HuH-7 (cell line): ENCODE measurements at regions not wholly inside any gene's neighbourhood (a gene's known extent, or its start where the extent isn't known, plus 50 kb on each side); places are given as distances from the start of the nearest gene placed in this dataset.

ENCODE experiments used
- DNase-seq: peaks from one replicate; pipeline ENCODE4 v3.0.0; 2011; ENCODE audit warnings: low spot score

DNA sequence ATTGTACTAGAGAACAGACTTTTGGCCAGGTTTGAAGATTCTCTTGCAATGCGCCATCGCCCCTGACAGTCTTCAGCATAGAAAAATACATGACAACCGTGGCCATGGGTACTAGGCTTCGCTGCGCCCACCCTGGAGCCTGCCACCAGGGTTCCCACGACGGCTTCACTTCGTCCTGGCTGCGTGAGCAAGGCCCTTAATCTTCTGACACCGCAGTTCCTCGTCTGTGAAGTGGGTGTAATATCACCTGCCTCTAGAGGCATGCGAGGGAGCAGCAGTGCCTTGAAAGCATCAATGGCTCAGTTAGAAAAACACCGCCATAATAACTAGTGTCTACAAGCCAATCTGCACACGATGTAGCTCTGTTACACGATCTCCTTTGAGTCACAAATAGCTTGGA is 175.2 kb upstream of the HS6ST1 start:
- no peak for DNase-seq

DNA sequence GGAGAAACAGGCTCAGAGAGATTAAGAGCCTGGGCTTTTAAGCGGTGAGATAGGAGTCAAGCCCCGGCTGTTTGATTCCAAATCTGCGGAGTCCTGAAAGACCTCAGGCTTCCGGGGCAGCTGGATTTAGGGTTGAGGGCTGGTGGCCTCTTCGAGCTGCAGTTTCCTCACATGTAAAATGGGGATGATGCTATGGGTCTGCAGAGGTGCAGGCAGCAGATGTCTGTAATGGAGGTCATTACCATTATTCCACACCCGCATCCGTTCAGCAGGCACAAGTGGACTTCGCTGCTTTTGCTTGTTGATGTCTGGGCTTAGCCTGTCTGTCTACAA is 175.6 kb upstream of the HS6ST1 start:
- no peak for DNase-seq

DNA sequence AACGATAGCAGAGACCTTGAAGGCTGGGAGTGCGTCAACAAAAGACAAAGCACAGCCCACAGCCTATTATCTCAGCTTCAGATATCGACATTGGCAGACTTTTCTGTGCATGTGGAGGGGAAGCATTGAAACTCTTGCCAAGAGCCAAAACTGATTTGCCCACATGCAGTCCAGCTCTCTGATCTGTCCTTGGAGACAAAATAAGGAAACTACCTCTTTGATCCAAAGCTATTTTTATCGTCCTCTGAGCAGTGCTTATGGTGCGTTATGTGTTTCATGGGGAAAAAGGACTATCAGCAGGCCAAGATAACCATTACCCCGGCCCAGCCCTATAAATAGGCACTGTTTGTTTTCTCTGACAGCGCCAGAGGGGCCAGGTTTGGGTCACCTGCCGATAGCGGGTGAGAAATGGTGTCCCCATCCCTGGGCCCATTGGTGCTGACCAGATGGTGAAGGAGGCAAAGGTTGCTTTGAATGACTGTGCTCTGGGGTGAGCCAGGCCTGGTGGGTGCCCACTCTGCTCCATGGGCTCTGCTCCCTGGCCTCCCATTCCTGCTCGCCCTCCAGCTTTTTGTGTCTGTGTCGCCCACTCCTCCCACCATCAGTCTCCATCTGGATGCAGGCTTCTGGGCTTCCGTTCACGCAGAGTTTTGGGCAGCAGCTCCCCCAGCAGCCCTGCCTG is 176.1 kb upstream of the HS6ST1 start:
- DNase-seq: no peak

DNA sequence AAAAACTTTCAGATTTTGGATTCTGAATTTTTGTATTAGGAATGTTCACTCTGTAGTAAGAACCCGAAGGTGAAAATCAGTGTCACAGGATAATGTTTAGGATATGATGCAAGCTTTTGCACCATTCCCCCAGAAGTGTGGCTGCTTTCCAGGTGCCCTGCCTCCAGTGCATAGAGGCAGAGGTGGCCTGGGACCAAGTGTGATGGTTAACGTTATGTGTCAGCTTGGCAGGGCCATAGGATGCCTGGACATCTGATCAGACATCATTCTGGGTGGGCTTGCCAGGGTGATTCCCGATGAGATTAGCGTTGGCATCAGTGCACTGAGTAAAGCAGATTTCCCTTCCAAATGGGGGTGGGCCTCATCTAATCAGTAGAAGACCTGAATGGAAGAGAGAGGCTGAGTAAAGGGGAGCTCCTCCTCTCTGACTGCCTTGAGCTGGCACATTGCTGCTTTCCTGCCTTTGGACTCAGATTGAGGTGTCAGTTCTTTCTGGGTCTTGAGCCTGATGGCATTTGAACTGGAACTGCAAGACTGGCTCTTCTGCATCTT is 177.4 kb upstream of the HS6ST1 start:
- DNase-seq: no peak

DNA sequence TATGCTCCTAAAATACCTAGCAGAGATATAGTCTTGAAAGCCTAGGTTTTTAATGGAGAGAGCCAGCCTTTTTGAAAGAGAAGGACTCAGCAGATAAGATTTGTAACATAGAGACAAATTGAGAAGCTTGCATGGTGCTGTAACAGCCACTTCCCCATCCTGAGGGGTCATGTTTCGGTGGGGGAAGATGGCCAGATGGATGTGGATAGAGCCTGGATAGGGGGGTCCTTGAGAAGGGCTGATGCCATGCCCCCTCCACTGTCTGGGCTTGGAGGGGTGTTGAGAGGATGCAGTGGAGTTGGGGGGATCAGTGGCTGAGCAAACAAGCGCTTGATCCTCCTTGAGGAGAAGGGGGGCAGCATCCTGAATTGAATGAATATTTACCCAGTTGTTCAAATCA is 178.0 kb upstream of the HS6ST1 start:
- DNase-seq: no peak

DNA sequence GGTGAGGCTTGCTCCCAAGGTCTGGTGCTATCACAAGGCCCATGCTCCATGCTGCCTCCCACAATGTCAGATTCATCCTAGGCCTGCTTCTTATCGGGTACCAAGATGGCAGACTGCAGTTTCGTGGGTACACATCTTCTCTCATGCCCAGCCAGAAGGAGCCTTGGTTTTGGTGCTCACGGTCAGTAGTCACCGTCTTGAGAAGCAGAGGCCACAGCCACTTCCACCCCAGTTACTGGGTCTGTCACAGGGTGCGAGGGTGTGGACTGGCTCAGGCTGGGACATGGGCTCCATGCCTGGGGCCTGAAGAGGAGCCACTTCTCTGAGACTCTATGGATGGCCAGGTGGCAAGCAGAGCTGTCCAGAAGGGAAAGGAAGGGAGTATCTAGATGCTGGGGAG is 178.8 kb upstream of the HS6ST1 start:
- no peak for DNase-seq

- no peak for DNase-seq
These were observed 179.4 kb upstream of the HS6ST1 start for GRCh38 chr2:128498086-128498485.

GRCh38 chr2:128498589-128498988 is 179.9 kb upstream of the HS6ST1 start:
- no peak for DNase-seq

- DNase-seq: no peak
These were observed 180.9 kb upstream of the HS6ST1 start for GRCh38 chr2:128499367-128500137.

GRCh38 chr2:128500138-128500800 is 181.6 kb upstream of the HS6ST1 start:
- no peak for DNase-seq

GRCh38 chr2:128501006-128501690 is 182.5 kb upstream of the HS6ST1 start:
- no peak for DNase-seq

- no peak for DNase-seq
These were observed 183.0 kb upstream of the HS6ST1 start for GRCh38 chr2:128501700-128502099.

DNA sequence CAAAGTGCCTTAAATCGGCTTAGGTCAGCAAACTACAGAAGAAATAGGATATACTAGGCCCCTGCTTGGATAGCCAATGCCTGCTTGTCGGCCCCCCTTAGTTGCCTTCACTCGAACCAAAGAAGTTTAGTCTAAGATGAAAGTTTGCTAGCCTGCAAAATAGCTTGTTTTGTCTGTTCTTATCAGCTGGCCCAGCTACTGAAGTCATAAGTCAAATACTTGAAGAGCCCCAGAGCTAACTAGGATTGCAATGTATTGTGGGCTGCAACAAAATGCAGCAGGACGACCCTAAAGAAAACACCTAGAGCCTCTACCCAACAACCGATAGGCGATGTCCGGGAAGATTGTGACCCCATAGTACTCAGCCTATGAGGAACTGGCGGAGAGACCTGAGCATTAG is 183.5 kb upstream of the HS6ST1 start:
- DNase-seq: no peak

DNA sequence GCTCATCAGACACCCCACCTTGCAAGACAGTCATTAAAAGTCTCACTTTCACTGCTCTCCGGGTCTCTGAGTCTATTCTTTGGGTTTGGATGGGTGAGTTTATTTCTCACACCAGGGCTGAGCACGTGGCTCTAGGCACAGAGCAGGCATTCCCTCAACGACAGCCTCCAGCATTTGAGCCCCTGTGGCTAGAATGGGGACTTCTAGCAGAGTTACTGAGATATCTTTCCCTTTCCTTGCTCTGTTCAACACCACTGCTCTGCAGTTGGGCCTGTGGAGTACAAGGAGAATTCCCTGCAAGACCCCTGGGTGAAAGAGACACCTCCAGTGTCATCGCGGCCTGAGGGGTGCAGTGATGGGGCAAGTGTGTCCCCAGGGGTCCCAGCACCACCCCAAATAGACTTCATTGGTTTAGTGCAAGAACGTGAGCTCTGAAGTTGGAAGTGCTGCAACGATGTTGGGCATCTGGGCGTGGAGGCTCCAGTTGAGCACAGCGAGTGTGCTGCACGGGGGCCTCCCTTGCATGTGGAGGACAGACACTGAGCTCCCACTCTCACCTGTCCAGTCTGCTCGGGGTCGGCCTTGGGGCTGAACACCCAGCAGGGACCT is 184.1 kb upstream of the HS6ST1 start:
- DNase-seq: no peak

- DNase-seq: no peak
These were observed 185.0 kb upstream of the HS6ST1 start for GRCh38 chr2:128503399-128504245.

DNA sequence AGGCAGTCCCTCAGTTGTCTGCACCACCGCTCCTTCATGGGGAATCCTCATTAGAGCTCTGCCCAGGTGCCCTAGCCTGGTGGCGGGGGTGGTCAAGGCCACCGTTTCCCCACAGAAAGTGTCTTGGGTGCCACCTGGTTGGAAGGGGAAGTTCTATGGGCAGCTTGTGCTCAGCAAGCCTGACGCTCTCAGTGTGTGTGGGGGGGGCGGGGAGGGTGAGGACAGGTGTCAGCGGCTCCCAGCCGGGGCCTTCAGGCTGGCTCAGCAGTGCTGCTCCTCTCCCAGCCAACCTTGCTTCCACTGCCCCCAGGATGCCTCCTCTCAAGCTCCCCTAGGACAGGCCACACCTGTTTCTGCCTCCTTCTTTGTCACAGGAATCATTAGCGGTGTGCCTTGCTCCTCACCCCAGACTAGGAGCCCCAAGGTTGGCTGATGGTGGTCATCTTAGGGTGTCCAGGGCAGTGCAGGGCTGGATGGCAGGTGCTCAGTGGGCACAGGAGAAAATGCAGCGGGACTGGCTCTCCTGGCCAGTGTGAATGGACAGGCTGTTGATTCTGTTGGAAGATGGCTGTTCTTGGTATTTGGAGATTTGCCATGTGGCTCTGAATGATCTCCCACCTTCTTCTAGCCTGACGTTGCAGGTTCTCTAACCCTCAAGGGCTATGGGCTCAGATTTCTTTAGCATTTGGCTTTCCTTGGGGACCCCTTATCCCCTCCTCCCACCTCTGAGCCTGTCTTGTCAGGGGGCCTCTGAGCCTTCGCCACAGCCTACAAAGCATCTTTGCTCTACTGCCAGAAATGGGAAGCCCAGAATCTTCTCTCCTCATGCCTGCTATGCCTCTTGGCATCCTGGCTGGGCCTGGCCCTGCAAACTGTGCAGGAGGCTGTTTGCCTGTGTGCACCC is 185.8 kb upstream of the HS6ST1 start:
- DNase-seq: no peak

- DNase-seq: no peak
These were observed 186.5 kb upstream of the HS6ST1 start for GRCh38 chr2:128505150-128505490.

DNA sequence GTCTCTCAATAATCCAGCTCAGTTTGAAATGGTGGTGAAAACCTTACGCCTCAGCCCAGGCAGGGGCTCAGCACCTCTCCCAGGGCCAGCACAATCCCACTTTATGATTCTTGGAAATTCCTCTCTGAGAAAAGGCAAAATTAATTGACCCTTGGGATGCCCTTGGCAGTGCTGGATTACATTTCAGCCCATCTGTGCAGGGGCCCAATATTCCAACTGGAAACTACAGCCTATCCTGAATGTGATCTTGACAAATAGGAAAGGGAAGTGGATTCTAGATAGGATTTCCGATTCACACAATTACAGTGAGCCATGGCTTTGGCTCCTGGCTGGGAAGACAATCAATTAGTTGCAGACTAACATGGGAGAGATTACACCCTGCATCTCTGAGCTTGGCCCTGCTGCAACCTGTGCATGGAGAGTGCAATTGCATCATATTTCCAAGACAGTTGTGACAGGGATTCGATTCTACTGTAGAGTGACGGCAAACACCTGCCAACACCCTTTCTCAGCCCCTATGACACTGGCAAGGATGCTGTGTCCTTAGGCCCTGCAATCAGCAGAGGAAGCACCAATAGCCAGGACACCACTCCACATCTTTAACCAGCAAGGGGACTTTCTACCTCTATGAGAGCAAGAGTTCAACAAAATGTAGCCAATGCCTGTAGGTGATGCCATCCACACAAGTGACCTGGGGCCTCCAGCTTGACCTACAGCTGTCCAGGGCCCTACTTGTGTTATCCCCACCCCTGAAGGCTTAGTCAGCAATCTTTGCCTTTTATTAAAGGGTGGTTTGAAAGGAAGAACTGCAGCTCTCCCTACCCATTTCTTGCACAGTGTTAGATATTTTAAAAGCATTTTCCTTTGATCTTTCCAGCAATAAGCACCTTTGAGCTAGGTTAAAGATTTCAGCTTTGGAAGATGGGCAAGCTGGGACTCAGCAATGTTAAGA is 187.2 kb upstream of the HS6ST1 start:
- DNase-seq: no peak

DNA sequence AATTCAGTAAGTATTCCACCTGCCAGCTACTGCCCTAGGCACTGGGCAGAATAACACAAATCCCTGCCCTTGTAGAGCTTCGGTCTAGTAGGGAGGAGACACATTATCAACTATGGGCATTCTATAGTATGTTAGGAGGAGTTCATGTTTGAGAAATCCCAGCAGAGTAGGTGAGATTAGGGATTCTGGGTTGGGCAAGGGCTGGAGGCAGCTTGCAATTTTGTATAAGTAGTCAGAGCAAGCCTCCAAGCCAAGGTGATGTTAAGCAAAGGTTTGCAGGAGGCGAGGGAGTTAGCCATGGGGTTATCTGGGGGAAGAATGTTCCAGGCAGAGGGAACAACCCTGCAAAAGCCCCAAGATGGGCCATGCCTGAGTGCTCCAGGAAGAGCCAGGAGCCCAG is 187.9 kb upstream of the HS6ST1 start:
- DNase-seq: no peak
